ENCODE measurements at regions not wholly inside any gene's neighbourhood (a gene's known extent, or its start where the extent isn't known, plus 50 kb on each side); places are given as distances from the start of the nearest gene placed in this dataset.

GRCh38 chr10:44326474-44327030 lies 58.3 kb downstream of the CXCL12 start:
- H4K20me1 ChIP-seq (ENCODE audit: insufficient read depth), result no peaks in the 10 kb centered on the region
- H3K9me3 ChIP-seq, result no peaks in the 10 kb centered on the region
- H3K79me2 ChIP-seq (ENCODE audit: insufficient read depth), result no peaks in the 10 kb centered on the region
- H3K4me3 ChIP-seq (ENCODE audit: low read depth in 2 of 2, low read length in 1 of 2), result no peak overlapping the region
- WGBS (ENCODE audit: low lambda C conversion rate), result 32% methylated on average over 1 of the region's 1 CpG
- no peaks in the 10 kb centered on the region for H3K27me3 ChIP-seq (ENCODE audit: insufficient read depth)
- no peaks in the 10 kb centered on the region for H3K4me1 ChIP-seq (ENCODE audit: control insufficient read depth in 1 of 2, insufficient read depth in 2 of 2, low read depth in 1 of 2, low read length in 1 of 2)
- no peaks in the 10 kb centered on the region for H3K36me3 ChIP-seq (replicated peaks in 1 of 2; ENCODE audit: control insufficient read depth in 1 of 2, insufficient read depth in 2 of 2, low read length in 1 of 2)
- CTCF ChIA-PET, result interaction anchor here (1.1 to 1.8 kb wide), 4 partner anchors 15 to 654 kb away, joined by 3 to 6 read pairs (median 4); no protein-coding TSS in a partner anchor
- no peak for TF ChIP-seq PBX3 (IDR thresholded peaks at IDR 0.05)
- TF ChIP-seq TAF1 (IDR thresholded peaks at IDR 0.05; ENCODE audit: borderline replicate concordance, low read depth, low read length), result no peak
- TF ChIP-seq NRF1 (IDR thresholded peaks at IDR 0.05; ENCODE audit: low read depth, low read length), result no peak
- no peak for TF ChIP-seq NFIC (IDR thresholded peaks at IDR 0.05; ENCODE audit: borderline replicate concordance)
- TF ChIP-seq TCF12 (IDR thresholded peaks at IDR 0.05), result no peak
- no peak for TF ChIP-seq ZBTB33 (IDR thresholded peaks at IDR 0.05; ENCODE audit: borderline replicate concordance, low read depth)
- TF ChIP-seq USF2 (IDR thresholded peaks at IDR 0.05; ENCODE audit: borderline replicate concordance, low read depth, low read length), result no peak
- no peak for TF ChIP-seq CTCF (IDR thresholded peaks at IDR 0.05)
- TF ChIP-seq GABPA (IDR thresholded peaks at IDR 0.05; ENCODE audit: low read depth), result no peak
- TF ChIP-seq GATA2 (CRISPR knock-in tag; IDR thresholded peaks at IDR 0.05), result no peak
- TF ChIP-seq SMC3 (IDR thresholded peaks at IDR 0.05; ENCODE audit: low read depth, low read length), result no peak
- no peak for TF ChIP-seq REST (IDR thresholded peaks at IDR 0.05; ENCODE audit: low read depth, low read length)
- no peak for TF ChIP-seq FOXM1 (IDR thresholded peaks at IDR 0.05; ENCODE audit: low read depth)
- TF ChIP-seq MAX (IDR thresholded peaks at IDR 0.05; ENCODE audit: low read depth), result no peak
- TF ChIP-seq RXRA (IDR thresholded peaks at IDR 0.05; ENCODE audit: borderline replicate concordance, low read depth), result no peak
- no peak for TF ChIP-seq RAD21 (IDR thresholded peaks at IDR 0.05; ENCODE audit: low read length)
- no peak for TF ChIP-seq ELF1 (IDR thresholded peaks at IDR 0.05)
- no peak for TF ChIP-seq MEF2A (IDR thresholded peaks at IDR 0.05; ENCODE audit: borderline replicate concordance, low read depth)
- no peak for TF ChIP-seq FOXJ3 (CRISPR knock-in tag; IDR thresholded peaks at IDR 0.05)
- no peaks in the 10 kb centered on the region for H3F3A ChIP-seq (replicated peaks; ENCODE audit: insufficient read depth)
- H3K9me2 ChIP-seq, result no peaks in the 10 kb centered on the region
- no peak overlapping the region for H3K4me2 ChIP-seq
- H2AFZ ChIP-seq (ENCODE audit: low read depth), result no peak overlapping the region
- no peak overlapping the region for H3K9ac ChIP-seq
- POLR2A ChIA-PET, result no interaction called here
- no peak for DNase-seq
- H3K27ac ChIP-seq (ENCODE audit: low read depth in 2 of 2, low read length in 1 of 2), result no peak overlapping the region
